Cardiac muscle cell (in vitro differentiated cells and primary cell): ENCODE measurements at regions not wholly inside any gene's neighbourhood (a gene's known extent, or its start where the extent isn't known, plus 50 kb on each side); places are given as distances from the start of the nearest gene placed in this dataset.
"Not testable (repeated sequence)": the region's sequence is repeated elsewhere in the genome, so short reads cannot be mapped to it uniquely, and the experiment has no call there.

ENCODE experiments used
- DNase-seq, 2 donors: peaks; one replicate each; pipeline versions ENCODE4 v3.0.0 to v3.0.0-alpha.2; 2010 to 2017; ENCODE audit warnings: low read depth in 1 of 2, low spot score in 1 of 2
- H3K27ac ChIP-seq: fragments of 200-600 bp; sonication (generic); 2 replicates; pipeline ENCODE4 v1.5.1; 2016
- H3K27me3 ChIP-seq: fragments of 200-600 bp; sonication (generic); 2 replicates; pipeline ENCODE4 v1.6.0; 2016; ENCODE audit warnings: control low read depth
- H3K36me3 ChIP-seq: fragments of 200-600 bp; sonication (generic); 2 replicates; pipeline ENCODE4 v1.5.1; 2016; ENCODE audit warnings: control low read depth
- H3K4me1 ChIP-seq: fragments of 200-600 bp; sonication (generic); 2 replicates; pipeline ENCODE4 v1.8.1; 2017; ENCODE audit warnings: low read depth, mild to moderate bottlenecking, mixed run types
- H3K4me3 ChIP-seq: fragments of 200-600 bp; sonication (generic); 2 replicates; pipeline ENCODE4 v1.5.1; 2016; ENCODE audit warnings: mild to moderate bottlenecking
- H3K9me3 ChIP-seq: fragments of 200-600 bp; sonication (generic); 2 replicates; pipeline ENCODE4 v1.5.1; 2017; ENCODE audit warnings: low read depth, mild to moderate bottlenecking, control low read depth
- TF ChIP-seq, protein P1 (sequence below): IDR thresholded peaks from 2 replicates; pipeline ENCODE4 v1.5.1; 2012; ENCODE audit warnings: low read depth, mild to moderate bottlenecking, low read length

DNA sequence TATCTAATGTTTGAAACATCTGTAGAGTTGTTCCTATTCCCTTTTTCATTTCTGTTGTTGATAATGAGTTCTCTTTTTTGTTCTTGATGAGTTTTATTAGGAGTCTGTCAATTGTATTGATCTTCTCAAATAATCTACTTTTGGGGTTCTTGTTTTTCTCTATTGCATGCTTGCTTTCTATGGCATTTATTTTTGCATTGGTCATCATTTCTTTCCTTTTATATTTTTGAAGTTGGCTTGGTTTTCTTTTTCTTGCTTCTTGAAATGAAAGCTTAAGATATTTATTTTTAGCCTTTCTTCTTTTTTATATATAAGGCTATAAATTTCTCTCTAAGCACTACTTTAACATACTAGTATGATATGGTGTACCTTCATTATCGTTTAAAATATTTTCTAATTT, 381.8 kb downstream of the NPHP4 start:
- DNase-seq: no peak
- TF ChIP-seq, protein P1, sequence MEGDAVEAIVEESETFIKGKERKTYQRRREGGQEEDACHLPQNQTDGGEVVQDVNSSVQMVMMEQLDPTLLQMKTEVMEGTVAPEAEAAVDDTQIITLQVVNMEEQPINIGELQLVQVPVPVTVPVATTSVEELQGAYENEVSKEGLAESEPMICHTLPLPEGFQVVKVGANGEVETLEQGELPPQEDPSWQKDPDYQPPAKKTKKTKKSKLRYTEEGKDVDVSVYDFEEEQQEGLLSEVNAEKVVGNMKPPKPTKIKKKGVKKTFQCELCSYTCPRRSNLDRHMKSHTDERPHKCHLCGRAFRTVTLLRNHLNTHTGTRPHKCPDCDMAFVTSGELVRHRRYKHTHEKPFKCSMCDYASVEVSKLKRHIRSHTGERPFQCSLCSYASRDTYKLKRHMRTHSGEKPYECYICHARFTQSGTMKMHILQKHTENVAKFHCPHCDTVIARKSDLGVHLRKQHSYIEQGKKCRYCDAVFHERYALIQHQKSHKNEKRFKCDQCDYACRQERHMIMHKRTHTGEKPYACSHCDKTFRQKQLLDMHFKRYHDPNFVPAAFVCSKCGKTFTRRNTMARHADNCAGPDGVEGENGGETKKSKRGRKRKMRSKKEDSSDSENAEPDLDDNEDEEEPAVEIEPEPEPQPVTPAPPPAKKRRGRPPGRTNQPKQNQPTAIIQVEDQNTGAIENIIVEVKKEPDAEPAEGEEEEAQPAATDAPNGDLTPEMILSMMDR: no peak
- Histone ChIP-seq H3K27ac (no peak overlapping the region), H3K4me3 (no peak overlapping the region), H3K9me3 (no peaks in the 10 kb centered on the region), H3K36me3 (no peaks in the 10 kb centered on the region), H3K4me1 (no peaks in the 10 kb centered on the region), H3K27me3 (no peaks in the 10 kb centered on the region)

DNA sequence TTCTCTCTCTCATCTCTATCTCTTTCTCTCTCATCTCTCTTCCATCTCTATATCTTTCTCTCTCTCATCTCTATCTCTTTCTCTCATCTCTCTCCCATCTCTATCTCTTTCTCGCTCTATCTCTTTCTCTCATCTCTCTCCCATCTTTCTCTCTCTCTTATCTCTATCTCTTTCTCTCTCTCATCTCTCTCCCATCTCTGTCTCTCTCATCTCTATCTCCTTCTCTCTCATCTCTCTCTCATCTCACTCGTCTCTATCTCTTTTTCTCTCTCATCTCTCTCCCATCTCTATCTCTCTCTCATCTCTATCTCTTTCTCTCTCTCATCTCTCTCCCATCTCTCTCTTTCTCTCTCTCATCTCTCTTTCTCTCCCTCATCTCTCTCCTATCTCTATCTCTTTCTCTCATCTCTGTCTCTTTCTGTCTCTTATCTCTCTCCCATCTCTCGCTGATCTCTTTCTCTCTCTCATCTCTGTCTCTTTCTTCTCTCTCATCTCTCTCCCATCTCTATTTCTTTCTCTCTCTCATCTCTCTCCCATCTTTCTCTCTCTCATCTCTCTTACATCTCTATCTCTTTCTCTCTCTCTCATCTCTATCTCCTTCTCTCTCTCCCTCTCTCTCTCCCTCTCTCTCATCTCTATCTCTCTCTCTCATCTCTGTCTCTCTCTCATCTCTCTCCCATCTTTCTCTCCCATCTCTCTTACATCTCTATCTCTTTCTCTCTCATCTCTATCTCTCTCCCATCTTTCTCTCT, 388.7 kb downstream of the NPHP4 start:
- Histone ChIP-seq H3K27ac (no peak overlapping the region), H3K9me3 (no peaks in the 10 kb centered on the region), H3K4me1 (no peaks in the 10 kb centered on the region), H3K27me3 (no peaks in the 10 kb centered on the region), H3K36me3 (no peaks in the 10 kb centered on the region), H3K4me3 (no peak overlapping the region)
- TF ChIP-seq, protein P1: no peak
- no peak for DNase-seq

DNA sequence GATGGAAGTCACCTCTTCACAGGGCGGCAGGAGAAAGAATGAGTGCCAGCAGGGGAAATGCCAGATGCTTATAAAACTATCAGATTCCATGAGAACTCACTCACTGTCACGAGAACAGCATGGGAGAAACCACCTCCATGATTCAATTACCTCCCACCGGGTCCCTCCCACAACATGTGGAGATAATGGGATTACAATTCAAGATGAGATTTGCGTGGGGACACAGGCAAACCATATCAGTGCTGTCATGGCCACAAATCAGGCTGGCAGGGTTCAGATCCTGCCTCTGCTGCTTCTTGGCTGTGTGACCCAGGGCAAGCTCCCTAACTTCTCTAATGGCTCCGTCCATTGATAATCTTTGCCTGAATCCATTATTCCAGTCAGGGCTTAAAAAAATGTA, 389.5 kb downstream of the NPHP4 start:
- not testable (repeated sequence) for H3K9me3 ChIP-seq, H3K4me3 ChIP-seq, DNase-seq, H3K36me3 ChIP-seq, H3K27ac ChIP-seq, H3K27me3 ChIP-seq, H3K4me1 ChIP-seq

DNA sequence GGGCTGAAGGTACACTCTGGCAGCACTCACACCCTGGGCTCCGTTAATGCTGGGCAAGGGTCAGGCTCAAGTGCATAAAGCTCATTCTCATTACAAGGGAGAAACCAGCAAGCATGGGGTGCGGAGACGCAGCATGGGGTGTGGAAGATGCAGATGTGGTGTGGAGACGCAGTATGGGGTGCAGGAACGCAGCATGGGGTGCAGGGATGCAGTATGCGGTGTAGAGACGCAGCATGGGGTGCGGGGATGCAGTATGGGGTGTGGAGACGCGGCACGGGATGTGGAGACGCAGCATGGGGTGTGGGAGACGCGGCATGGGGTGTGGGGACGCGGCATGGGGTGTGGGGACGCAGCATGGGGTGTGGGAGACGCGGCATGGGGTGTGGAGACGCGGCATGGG, 390.7 kb downstream of the NPHP4 start:
- no peaks in the 10 kb centered on the region for H3K9me3 ChIP-seq
- H3K36me3 ChIP-seq: no peaks in the 10 kb centered on the region
- H3K27me3 ChIP-seq: no peaks in the 10 kb centered on the region
- H3K27ac ChIP-seq: no peak overlapping the region
- no peak for DNase-seq
- no peak overlapping the region for H3K4me3 ChIP-seq
- TF ChIP-seq, protein P1: no peak
- peaks cover 5% of the 10 kb centered on the region for H3K4me1 ChIP-seq

DNA sequence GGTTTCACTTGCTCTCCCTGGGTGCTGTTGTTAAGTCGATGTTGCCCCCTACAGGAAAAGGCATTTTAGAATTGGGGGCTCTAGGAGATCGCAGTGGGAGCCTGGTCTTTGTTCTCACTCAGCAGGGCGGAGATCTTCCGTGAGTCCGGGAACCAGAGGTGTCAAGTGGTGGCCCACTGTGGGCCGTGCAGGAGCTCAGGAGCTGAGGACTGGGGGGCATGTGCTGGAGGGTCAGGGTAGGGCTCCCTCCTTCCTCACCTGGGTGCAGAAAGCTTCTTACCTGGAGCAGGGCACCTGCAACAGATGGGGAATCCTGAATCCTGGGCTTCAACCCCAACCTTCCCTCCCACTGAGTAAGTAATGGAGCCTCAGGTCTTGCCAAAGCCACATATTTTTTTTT, 392.7 kb downstream of the NPHP4 start:
- Histone ChIP-seq H3K27me3 (no peaks in the 10 kb centered on the region), H3K9me3 (no peaks in the 10 kb centered on the region), H3K36me3 (no peaks in the 10 kb centered on the region), H3K4me3 (no peak overlapping the region), H3K27ac (no peak overlapping the region), H3K4me1 (peaks cover 5% of the 10 kb centered on the region)
- DNase-seq: no peak
- TF ChIP-seq, protein P1: no peak

DNA sequence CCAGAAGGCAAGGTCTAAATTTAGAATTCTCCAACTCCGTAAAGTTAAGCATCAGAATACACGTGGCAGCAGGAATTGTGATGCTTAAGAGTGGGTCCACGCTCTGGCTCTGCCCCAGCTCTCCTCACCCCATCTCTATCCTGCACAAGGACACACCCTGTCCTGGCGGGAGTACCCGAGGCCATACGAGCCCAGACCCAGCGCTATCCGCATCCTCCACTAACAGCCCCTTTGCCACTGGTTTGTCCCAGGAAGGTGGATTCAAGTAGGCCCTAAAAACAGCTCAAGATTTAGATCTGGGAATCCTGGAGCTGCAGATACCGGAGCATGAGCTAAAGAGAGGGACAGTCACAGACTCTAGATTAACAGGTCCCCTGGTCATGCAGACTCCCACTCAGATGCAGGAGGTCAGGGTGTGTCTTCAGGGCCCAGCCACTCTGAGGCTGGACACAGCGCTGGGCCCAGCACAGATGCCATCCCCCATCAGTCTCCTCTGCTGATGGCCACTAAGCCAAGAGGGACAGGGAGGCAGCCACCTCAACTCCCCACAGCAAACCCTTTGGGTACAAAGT, 393.3 kb downstream of the NPHP4 start:
- H3K27ac ChIP-seq: no peak overlapping the region
- no peak overlapping the region for H3K4me3 ChIP-seq
- H3K27me3 ChIP-seq: no peaks in the 10 kb centered on the region
- TF ChIP-seq, protein P1: no peak
- H3K4me1 ChIP-seq: peaks cover 5% of the 10 kb centered on the region
- H3K36me3 ChIP-seq: no peaks in the 10 kb centered on the region
- no peak for DNase-seq
- H3K9me3 ChIP-seq: no peaks in the 10 kb centered on the region
